ENCODE measurements at regions not wholly inside any gene's neighbourhood (a gene's known extent, or its start where the extent isn't known, plus 50 kb on each side); places are given as distances from the start of the nearest gene placed in this dataset.
"Not testable (repeated sequence)": the region's sequence is repeated elsewhere in the genome, so short reads cannot be mapped to it uniquely, and the experiment has no call there.

DNA sequence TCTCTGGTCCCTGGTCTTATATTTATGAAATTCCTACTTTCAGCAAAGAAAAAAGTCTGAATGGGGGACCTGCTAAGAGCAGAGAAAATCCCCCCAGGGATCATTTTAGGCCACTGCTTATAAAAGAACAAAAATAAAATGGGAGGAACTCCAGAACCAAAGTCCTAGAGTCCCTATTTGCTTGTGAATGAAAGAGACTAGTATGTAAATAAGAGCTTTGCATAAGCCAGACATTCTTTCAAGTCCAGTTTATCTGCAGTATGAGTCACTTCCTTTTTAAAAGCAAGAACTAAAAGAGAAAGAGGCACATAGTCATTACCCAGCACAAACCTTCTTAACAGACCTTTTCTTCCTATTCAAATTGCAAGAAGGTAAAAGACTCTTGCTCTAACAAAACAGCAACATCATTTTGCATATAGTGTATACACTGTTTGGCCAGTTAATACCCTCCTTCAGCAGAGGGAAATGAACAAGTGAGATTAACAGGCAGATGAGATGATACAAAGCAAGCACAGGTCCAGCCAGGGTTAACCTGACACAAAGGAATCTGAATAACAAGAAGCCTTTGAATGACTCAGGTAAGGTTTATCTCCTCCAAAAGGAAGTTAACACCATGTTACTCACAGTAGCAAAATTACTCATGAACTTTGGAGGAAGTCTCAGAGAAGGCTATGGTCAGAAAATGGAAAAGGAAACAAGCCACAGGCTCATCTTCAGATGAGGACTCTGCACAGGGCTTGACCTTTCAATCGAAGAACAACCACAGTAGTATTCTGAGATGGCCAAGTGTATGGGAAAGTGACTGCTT lies 87.3 kb downstream of the PHLDA1 start:
- DNase-seq: no peak

DNA sequence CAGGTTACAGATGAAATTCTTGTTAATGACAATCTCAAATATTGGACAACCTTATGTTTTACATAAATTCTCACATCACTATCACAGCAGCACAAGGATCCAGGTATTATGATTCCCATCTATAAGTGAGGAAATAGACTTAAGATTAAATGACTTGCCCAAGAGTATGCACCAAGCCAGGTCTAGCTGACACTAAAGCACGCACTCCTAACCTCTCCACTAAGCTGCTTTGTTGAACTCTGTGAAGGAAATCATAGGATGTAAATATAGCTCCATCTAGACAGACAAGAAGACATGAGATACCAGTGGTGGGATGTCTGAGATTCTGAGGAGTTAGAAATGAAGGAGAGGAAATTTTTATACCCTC lies 87.9 kb downstream of the PHLDA1 start:
- no peak for DNase-seq

DNA sequence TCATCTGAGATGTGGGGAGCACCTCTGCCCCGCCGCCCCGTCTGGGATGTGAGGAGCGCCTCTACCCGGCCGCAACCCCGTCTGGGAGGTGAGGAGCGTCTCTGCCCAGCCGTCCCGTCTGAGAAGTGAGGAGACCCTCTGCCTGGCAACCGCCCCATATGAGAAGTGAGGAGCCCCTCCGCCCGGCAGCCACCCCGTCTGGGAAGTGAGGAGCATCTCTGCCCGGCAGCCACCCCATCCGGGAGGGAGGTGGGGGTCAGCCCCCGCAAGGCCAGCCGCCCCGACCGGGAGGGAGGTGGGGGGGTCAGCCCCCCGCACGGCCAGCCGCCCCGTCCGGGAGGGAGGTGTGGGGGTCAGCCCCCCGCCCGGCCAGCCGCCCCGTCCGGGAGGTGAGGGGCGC lies 89.9 kb downstream of the PHLDA1 start:
- DNase-seq: not testable (repeated sequence)

DNA sequence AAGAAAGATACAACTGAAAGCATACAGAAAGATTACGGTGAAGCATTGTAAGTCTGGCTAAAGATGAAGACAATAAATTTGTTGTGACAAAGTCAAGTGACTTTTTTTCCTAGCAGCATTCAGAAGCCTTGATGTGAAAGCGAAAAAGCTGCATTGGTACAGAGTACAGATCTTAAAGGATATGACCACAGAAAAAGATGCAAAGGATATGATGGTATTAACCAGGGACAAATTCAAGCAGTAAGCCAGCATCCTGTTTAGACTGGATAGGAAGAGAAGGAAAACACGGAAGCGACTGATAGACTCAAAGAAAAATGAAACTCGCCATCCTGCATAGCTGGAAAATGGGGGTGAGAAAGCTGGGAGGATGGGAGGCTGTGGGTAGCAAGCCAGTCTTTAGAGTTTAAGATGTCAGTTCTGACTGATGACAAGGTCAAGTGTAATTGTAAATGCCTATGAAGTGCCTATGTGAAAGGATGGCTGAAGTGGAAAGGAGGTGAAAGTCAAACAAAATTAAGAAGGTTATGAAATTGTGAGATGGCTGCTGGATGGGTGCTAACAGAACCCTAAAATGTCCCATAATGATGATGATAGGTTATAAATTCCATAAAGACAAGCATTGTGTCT lies 92.4 kb downstream of the PHLDA1 start:
- DNase-seq: no peak

DNA sequence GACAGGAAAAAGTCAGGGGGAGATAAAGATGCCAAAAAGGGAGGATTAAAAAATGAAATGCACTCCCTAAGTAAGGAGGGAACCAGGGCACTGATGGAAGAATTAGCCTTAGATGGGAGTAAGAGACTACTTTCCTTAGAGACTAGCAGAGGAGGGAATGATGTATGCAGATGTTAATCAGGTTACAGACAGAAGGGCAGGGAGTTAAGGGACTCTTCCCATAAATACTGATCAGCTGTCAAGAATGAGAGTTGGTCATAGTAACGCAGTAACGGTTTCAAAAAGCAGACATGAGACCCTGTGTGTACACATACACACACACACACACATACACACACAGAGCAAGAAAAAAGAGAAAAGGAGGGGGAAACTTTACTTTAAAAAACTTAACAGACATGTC lies 93.4 kb downstream of the PHLDA1 start:
- DNase-seq: no peak

DNA sequence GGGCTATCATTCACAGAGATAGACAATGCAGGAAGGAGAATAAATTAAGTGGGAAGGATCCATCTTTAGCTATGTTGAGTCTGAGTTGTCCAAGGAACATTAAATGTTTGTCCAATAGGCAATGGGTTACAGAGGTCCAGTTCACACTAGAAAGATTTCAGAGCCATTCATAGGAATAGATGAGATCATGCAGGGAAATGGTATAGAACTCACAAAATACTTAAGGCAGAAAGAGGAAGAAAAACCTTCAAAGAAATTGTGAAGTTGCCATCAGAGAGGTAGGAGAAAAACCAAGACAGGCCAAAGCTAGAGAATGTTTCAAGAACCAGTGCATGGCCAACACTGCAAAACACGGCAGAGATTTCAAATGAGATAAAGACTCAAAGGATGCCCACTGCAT lies 94.1 kb downstream of the PHLDA1 start:
- no peak for DNase-seq

DNA sequence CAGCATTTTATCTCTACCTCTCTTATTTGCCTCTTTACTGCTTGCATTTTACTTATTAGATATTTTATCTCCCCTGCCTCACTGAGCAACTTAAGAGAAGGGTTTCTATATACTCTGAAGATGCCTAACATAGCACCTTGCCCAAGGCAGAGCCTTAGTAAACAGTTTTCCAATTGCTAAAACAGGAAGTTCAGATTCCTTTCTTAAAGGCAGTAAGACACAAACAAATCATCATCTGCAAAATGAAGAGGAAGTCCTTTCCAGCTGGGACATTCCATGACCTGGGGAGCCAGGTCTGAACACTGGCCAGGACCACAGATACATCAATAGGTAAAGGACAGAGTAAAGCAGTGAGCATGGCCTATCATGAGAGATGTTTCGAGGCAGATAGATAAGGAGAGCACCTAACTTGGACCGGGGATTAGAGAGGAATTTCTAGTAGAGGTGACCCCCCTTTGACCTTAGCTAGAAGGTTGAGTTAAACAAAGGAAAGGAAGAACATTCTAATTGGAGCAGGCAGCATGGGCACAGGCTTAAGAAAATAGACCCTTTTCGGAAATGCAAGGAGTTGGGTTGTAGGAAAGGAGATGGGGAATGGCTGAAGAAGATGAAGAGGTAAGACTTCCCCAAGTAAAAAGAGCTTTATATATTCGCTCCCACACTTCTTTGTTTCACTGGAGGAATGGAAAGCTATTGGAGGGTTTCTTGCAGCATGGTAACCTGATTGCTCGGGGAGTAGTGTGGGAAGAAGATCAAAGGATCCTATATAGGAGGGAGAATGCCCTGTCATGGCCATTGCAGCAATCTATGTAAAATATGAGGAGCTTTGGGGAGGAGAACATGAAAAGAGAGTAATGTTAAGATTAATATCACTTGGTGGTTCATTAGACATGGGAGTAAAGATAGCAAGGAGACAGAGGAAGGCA lies 94.8 kb downstream of the PHLDA1 start:
- no peak for DNase-seq

DNA sequence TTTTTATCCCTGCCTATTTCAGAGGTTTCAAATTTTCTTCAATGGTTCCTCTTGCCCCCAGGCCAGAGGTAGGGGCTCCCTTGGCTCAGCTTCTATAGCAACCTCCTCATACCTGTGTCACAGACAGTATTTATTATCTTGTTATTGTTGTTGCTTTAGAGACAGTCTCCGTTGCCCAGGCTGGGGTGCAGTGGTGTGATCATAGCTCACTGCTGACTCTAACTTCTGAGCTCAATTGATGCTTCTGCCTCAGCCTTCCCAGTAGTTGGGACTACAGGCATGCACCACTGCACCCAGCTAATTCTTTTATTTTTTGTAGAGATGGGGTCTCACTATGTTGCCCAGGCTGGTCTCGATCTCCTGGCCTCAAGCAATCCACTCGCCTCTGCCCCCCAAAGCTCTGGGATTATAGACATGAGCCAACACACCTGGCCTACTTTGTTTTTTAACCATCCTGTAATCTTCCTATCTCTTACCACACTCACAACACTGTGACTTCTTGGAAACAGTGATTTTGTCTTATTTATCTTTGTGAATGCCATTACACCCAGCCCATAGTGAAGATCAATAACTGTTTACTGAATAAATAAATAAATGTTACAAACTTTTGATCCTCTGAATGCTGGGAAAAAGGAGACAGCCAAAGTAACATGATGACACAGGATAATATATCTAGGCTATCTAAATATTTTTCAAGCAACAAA lies 95.9 kb downstream of the PHLDA1 start:
- DNase-seq: no peak

DNA sequence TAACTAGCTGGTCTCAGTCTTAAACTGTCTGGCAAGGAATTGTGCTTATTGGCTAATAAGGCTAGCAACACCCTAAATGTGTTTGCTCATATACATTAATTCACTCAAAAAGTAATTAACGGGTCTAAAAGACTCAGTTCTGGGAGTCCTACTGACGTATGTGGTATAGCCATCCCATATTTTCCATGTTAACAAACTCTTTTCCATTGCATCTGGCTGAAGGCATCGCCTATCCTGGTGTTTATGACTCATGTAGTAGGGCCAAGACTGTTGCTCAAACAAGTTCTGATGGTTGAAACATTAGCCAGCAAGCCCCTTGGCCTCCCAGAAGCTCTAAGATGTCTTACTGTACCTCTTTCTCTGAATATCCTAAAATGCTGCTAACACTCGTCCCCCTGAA lies 98.5 kb downstream of the PHLDA1 start:
- DNase-seq: no peak

DNA sequence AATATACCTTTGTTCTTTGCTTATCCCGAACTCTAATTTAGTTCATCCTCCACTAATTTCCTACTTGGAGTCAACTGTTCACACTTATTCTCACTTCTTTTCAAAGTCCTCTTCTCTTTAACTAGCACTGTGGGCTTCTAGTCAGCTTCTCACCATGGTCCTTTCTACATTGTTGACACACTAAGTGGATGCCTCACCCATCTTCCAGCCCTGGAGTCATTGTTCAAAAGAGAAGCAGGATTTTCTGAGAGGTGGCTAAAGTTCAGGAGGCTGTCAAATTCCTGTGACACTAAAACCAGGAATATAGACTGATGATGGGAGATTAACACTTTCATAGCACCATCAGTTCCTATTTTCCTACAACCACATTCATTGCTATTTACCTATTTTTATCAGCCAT lies 99.3 kb downstream of the PHLDA1 start:
- no peak for DNase-seq

DNA sequence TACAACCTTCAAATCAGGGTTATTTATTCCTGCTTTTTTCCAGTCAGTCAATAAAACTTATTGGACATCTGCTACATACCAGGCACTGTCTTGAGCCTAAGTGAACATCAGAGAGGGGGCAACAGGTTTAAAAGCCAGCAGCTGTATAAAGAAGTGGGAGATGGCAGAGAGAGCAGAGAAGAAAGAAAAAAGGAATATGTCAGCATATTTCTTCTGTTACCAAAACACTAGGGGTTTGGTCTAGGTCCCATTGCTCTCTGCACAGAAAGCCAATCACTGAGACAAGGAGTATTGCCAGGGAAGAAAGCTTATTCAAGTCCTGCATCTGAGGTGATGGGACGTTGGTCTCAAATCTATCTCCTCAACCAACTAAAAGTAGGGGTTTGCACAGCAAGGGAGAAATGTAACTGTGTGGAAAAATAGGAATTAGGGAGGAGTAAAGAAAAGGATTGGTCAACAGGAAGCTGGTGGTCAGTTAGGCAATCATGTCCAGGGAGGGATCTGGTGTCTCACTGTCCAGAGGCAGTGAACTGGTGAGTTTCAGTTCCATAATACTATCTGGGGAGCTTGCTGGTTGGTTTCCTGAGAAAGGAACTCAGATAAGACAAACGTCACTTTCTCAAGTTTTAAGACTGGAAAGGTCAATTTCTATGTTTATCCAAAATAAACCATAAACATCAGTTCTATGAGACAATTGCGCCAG lies 107.5 kb downstream of the PHLDA1 start:
- DNase-seq: no peak

DNA sequence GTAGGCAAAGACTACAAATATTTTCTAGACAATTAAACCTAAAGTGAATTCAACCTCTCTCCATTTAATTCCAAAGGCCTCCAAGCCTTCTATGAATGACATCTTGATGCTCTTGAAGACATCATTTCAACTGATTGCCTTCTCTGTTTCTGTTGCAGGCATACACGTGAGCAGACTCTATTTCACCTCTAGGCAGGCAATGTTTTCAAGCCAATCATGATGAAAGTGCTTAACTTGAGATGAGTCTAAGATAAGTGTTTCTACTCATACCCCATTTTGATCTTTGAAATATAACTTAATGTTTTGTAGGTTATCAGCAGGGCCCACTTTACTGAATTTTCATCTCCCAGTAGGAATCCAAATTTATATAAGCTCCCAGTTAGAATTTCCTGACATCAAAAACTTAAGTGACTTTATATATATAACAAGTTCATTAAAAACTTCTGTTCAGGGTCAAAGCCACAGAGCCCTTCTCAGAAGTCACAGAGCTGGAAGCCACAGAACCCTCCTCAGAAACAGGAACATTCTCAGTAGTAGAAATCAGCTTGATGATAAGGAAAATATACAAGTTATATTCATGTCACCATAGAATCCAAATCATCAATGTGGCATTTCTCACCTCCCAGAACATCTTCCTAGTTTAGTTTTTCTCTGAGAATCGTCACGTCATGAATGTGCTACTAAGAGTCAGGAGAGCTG lies 108.5 kb downstream of the PHLDA1 start:
- no peak for DNase-seq

DNA sequence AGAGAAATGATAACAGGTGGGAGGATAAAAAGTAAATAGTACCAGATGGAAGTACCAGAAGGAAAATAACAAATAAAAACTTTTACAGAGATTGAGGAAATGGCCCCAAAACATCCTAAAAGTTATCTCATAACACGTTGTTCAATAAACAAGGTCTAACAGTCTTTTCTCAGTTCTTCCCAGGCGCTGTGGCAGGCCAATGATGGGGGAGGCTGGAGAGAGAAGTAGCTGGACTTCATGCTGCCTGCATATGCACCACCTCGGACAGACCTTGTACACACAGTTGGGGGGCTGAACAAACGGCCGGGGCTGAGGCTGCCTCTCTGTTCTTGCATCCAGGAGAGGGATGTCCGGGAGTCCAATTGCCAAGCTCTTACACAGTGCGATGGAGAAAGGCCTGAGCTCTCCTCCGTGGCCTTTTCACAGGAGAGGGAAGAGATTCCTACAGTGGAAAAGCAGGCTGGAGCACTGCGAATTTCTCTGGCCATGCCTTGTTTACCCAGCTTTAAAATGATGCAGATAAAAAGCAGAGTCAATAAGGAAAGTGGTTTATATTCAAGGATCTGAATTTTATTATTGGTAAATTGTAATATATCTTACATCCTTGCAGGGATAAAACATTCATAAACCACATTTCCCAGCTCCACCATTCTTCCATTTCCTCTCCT lies 109.8 kb downstream of the PHLDA1 start:
- DNase-seq: no peak

DNA sequence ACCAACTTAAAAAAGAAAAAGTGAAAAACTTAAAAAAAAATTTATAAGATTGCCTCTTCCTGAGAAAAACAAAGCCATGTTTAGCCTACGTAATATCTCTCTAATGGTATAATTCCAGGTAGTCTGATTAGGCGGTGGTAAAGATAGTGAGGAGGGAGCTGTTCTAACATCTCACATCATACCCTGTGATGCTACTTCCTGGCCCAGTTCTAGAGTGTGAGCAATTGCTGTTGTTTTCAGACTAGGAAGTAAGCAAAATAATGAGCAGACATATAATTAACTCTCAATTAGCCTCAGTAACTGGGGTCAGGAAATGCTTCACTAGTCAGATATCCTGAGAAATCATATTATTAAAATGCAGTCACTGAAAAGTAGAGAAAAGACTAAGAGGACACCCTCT lies 113.9 kb downstream of the PHLDA1 start:
- DNase-seq: no peak

DNA sequence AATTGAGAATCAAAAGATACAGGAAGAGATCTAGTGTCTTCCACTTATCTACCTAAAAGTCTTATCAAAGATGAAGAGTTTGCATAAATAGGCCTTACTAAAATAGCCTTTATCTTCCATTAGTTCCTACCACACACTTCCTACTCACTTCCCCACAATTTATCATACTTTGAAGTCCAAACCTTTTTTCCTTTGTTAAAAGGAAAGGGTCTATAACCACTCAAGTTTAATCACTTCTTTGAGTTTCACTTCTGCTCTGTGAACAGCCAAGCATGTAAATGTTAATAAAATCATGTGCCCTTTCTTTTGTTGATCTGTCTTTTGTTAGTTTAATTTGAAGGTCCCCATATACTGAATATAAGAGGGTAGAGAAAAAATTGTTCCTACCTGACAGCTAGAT lies 114.5 kb downstream of the PHLDA1 start:
- DNase-seq: no peak

DNA sequence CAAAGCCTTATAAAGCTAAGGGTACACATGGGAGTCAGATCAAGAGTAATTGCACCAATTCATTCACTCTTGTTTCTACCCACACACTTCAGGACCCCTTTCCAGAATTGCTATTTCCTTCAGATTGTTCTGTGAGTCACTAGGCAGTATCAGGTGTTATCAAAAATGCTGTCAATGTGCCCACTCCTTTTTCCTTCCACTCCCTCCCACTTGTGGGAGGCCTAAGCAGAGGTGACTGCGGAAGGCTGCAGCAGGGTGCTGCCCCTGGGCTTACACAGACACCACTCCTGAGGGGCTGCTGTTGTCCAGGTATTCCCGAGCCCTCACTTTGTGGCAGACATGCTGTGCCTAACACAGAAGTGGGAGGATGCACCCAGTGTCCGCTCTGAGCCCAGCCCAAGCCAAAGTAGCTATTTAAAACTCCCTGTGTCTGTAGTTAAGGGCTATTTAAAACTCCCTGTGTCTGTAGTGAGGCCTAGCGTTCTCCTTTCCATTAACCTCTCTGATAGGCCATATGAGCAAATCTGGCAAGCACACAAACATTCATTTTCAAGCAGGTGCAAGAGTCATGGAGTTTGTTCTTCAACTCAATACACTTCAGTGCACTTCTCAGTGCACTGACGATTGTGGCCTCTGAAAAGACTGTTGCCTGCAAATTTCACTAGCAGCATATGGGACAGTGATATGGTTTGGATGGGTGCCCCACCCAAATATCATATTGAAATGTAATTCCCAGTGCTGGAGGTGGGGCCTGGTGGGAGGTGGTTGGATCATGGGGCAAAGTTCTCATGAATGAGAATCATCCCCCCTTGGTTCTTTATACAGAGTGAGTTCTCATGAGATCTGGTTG lies 117.8 kb downstream of the PHLDA1 start:
- DNase-seq: no peak

DNA sequence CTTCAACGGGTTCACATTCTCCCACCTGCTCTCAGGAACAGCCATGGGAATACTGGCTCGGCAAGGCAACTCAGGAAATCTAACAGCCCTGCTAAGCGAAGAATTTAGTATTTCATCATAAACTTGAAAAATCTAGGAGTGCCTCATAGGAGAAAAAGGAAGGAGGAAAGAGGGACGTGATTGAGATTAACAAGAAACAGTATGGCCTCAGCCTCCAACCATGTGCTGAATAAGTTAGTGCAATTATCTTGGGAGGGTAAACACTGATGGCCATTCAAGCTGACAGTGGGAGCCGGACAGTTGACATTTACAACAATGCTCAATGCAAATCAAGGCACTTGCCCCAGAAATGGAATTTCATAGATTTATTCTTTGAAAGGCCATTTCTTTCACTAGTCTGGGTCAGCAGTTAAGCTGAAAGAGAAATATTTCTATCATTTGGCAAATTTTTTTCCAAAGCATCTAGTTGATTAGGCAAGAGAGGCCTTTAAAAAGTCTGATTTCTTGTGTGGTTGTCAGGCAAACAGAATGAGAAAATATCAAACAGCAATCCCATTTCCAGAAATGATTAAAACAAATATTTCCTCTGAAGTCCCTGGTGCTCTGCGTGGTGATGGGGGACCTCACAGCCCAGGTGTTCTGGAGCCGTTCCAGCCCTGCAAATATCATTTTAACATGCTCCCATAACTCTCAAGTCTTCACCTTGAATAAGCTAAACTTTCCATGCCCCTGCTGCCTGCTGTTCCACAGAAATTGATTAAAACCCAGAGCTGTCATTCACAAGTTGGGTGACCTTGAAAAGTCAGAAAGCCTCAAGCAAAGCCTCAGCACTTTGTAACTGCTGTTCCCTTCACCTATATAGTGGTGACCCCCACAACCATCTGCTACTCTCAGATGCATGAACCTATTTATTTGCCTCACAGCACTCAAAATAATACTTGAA lies 121.6 kb downstream of the PHLDA1 start:
- no peak for DNase-seq

Data from right lung (tissue), 2 donors.